DND-41 (cell line): ENCODE measurements at regions not wholly inside any gene's neighbourhood (a gene's known extent, or its start where the extent isn't known, plus 50 kb on each side); places are given as distances from the start of the nearest gene placed in this dataset.

Experiments
- ATAC-seq: fragments of 200-7000 bp; cut with Tn5 transposase; 3 replicates; pipeline ENCODE4 v1.9.1; 2021; ENCODE audit warnings: low read depth; ENCODE audit not compliant: insufficient read depth
- DNase-seq: peaks from one replicate; pipeline ENCODE4 v3.0.0-alpha.2; 2020
- H2AFZ ChIP-seq: 2 replicates; pipeline ENCODE4 v1.6.0; 2012; ENCODE audit warnings: low read depth, low read length
- H3K27ac ChIP-seq: 2 replicates; pipeline ENCODE4 v1.5.1; 2012; ENCODE audit warnings: low read length, inconsistent platforms
- H3K27me3 ChIP-seq: fragments of 200-600 bp; sonication (generic); 2 replicates; pipeline ENCODE4 v1.6.0; 2012; ENCODE audit warnings: low read length, mild to moderate bottlenecking, inconsistent platforms; ENCODE audit not compliant: insufficient read depth, poor library complexity
- H3K36me3 ChIP-seq: 2 replicates; pipeline ENCODE4 v1.5.1; 2012; ENCODE audit warnings: low read length, inconsistent platforms; ENCODE audit not compliant: insufficient read depth
- H3K4me1 ChIP-seq: 2 replicates; pipeline ENCODE4 v1.5.1; 2012; ENCODE audit warnings: mild to moderate bottlenecking, low read length; ENCODE audit not compliant: insufficient read depth
- H3K4me2 ChIP-seq: 2 replicates; pipeline ENCODE4 v1.6.0; 2012; ENCODE audit warnings: mild to moderate bottlenecking, moderate library complexity, low read length, inconsistent platforms; ENCODE audit not compliant: insufficient read depth
- H3K4me3 ChIP-seq, 2 experiments: fragments of 200-600 bp in 1 of 2; shearing (Covaris generic) in 1 of 2; 2 replicates each; pipeline ENCODE4 v1.5.1; 2012 to 2016; ENCODE audit warnings: inconsistent platforms in 2 of 2, low read length in 2 of 2, mild to moderate bottlenecking in 2 of 2, low read depth in 1 of 2, moderate library complexity in 1 of 2
- H3K79me2 ChIP-seq: 2 replicates; pipeline ENCODE4 v1.6.0; 2012; ENCODE audit warnings: low read length, inconsistent platforms; ENCODE audit not compliant: insufficient read depth
- H3K9ac ChIP-seq: 2 replicates; pipeline ENCODE4 v1.6.0; 2012; ENCODE audit warnings: low read depth, mild to moderate bottlenecking, inconsistent platforms, low read length, moderate library complexity
- H3K9me3 ChIP-seq: 2 replicates; pipeline ENCODE4 v1.5.1; 2012; ENCODE audit warnings: low read length, moderate library complexity, mild to moderate bottlenecking, inconsistent platforms; ENCODE audit not compliant: insufficient read depth, severe bottlenecking
- H4K20me1 ChIP-seq: 2 replicates; pipeline ENCODE4 v1.6.0; 2012; ENCODE audit warnings: low read length; ENCODE audit not compliant: insufficient read depth
- CTCF ChIP-seq: IDR thresholded peaks from 2 replicates; pipeline ENCODE4 v1.5.1; 2012; ENCODE audit warnings: borderline replicate concordance, low read length, moderate library complexity, mild to moderate bottlenecking; ENCODE audit not compliant: poor library complexity, severe bottlenecking; ENCODE audit errors: extremely low read depth
- EZH2 ChIP-seq: IDR thresholded peaks from 3 replicates; pipeline ENCODE4 v1.6.1; 2012; ENCODE audit warnings: borderline replicate concordance, low read depth, mild to moderate bottlenecking, moderate library complexity, low read length, inconsistent platforms; ENCODE audit not compliant: severe bottlenecking

GRCh38 chr3:144128108-144128892 is 156.7 kb downstream of the DIPK2A start:
- H4K20me1 ChIP-seq: no peaks in the 10 kb centered on the region
- H3K36me3 ChIP-seq: no peaks in the 10 kb centered on the region
- no peaks in the 10 kb centered on the region for H3K79me2 ChIP-seq
- no peaks in the 10 kb centered on the region for H3K27me3 ChIP-seq
- H3K27ac ChIP-seq: no peak overlapping the region
- H3K9me3 ChIP-seq: no peaks in the 10 kb centered on the region
- no peak overlapping the region for H3K4me3 ChIP-seq
- TF ChIP-seq CTCF (no peak), EZH2 (no peak)
- H2AFZ ChIP-seq: no peak overlapping the region
- DNase-seq (no peak), ATAC-seq (no peak)
- no peak overlapping the region for H3K4me2 ChIP-seq
- H3K9ac ChIP-seq: no peak overlapping the region
- no peaks in the 10 kb centered on the region for H3K4me1 ChIP-seq

GRCh38 chr3:144129536-144130214 is 158.1 kb downstream of the DIPK2A start:
- Histone ChIP-seq H3K4me1 (no peaks in the 10 kb centered on the region), H4K20me1 (no peaks in the 10 kb centered on the region), H2AFZ (no peak overlapping the region), H3K36me3 (no peaks in the 10 kb centered on the region), H3K4me3 (no peak overlapping the region), H3K9me3 (no peaks in the 10 kb centered on the region), H3K27me3 (no peaks in the 10 kb centered on the region), H3K9ac (no peak overlapping the region), H3K79me2 (no peaks in the 10 kb centered on the region), H3K4me2 (no peak overlapping the region), H3K27ac (no peak overlapping the region)
- DNase-seq (no peak), ATAC-seq (no peak)
- TF ChIP-seq CTCF: no peak
- TF ChIP-seq EZH2: no peak

- Histone ChIP-seq H3K9me3 (peaks cover 4% of the 10 kb centered on the region), H3K4me1 (no peaks in the 10 kb centered on the region), H4K20me1 (no peaks in the 10 kb centered on the region), H3K4me2 (no peak overlapping the region), H3K27me3 (no peaks in the 10 kb centered on the region), H3K27ac (no peak overlapping the region), H3K4me3 (no peak overlapping the region), H3K79me2 (no peaks in the 10 kb centered on the region), H3K36me3 (no peaks in the 10 kb centered on the region), H2AFZ (no peak overlapping the region), H3K9ac (no peak overlapping the region)
- ATAC-seq: no peak
- DNase-seq: no peak
- TF ChIP-seq EZH2: no peak
- no peak for TF ChIP-seq CTCF
These were observed 169.5 kb downstream of the DIPK2A start for GRCh38 chr3:144141074-144141473.
